WTC11 (cell line): ENCODE measurements at regions not wholly inside any gene's neighbourhood (a gene's known extent, or its start where the extent isn't known, plus 50 kb on each side); places are given as distances from the start of the nearest gene placed in this dataset.

Experiments used
- CREM ChIP-seq: sonication (generic); formaldehyde crosslinking; IDR thresholded peaks from 2 replicates; pipeline ENCODE4 v1.8.1; 2022; ENCODE audit warnings: mild to moderate bottlenecking, missing genetic modification reagents, moderate library complexity
- NFYB ChIP-seq: sonication (generic); formaldehyde crosslinking; conservative IDR thresholded peaks from 2 replicates; pipeline ENCODE4 v1.8.0; 2022; ENCODE audit warnings: low read depth, missing genetic modification reagents
- TF ChIP-seq, protein P1 (sequence below): sonication (generic); formaldehyde crosslinking; IDR thresholded peaks from 2 replicates; pipeline ENCODE4 v1.8.1; 2023; ENCODE audit warnings: mild to moderate bottlenecking, missing genetic modification reagents, moderate library complexity
- TF ChIP-seq, protein P2 (sequence below): fragments of 200-600 bp; IDR thresholded peaks from 2 replicates; pipeline ENCODE4 v1.8.0; 2022; ENCODE audit warnings: antibody characterized with exemption

DNA sequence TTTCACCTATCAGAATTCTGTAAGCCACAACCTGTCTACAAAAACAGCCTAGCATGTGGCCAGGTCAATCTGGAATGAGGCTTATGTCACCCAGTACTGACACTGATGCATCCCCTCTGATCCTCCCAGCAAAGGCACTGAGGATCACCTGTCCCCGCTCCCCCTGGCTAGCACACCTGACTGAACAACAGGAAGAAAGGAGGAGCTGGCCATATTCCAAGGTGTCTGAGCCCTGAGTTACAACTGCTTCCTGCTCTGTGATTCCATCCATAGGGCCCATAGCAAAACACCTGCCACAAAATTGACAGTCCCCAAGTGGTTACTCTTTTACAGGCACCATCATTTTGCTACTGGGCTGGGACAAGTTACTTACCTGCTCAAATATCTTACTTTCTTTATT lies 555.5 kb upstream of the CFAP20DC start:
- TF ChIP-seq, protein P1, sequence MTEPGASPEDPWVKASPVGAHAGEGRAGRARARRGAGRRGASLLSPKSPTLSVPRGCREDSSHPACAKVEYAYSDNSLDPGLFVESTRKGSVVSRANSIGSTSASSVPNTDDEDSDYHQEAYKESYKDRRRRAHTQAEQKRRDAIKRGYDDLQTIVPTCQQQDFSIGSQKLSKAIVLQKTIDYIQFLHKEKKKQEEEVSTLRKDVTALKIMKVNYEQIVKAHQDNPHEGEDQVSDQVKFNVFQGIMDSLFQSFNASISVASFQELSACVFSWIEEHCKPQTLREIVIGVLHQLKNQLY (CRISPR knock-in tag) = no peak
- TF ChIP-seq CREM (no peak), NFYB (CRISPR knock-in tag) (no peak)
- TF ChIP-seq, protein P2, sequence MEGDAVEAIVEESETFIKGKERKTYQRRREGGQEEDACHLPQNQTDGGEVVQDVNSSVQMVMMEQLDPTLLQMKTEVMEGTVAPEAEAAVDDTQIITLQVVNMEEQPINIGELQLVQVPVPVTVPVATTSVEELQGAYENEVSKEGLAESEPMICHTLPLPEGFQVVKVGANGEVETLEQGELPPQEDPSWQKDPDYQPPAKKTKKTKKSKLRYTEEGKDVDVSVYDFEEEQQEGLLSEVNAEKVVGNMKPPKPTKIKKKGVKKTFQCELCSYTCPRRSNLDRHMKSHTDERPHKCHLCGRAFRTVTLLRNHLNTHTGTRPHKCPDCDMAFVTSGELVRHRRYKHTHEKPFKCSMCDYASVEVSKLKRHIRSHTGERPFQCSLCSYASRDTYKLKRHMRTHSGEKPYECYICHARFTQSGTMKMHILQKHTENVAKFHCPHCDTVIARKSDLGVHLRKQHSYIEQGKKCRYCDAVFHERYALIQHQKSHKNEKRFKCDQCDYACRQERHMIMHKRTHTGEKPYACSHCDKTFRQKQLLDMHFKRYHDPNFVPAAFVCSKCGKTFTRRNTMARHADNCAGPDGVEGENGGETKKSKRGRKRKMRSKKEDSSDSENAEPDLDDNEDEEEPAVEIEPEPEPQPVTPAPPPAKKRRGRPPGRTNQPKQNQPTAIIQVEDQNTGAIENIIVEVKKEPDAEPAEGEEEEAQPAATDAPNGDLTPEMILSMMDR = no peak
